Immature natural killer cell (primary cell): ENCODE measurements at regions not wholly inside any gene's neighbourhood (a gene's known extent, or its start where the extent isn't known, plus 50 kb on each side); places are given as distances from the start of the nearest gene placed in this dataset.

Experiments
- DNase-seq, 3 donors: peaks; one replicate each; pipeline ENCODE4 v3.0.0; 2022; ENCODE audit warnings: mixed read lengths in 1 of 3
- H3K27ac Mint-ChIP-seq, 6 donors: one replicate each; pipeline ENCODE4 v1.8.0; 2020; ENCODE audit warnings: mixed read lengths in 6 of 6, mild to moderate bottlenecking in 5 of 6, inconsistent platforms in 4 of 6, moderate library complexity in 3 of 6
- H3K27me3 Mint-ChIP-seq, 3 donors: one replicate each; pipeline ENCODE4 v1.8.0; 2020 to 2021; ENCODE audit warnings: low read depth in 3 of 3, mild to moderate bottlenecking in 3 of 3, mixed read lengths in 3 of 3, moderate library complexity in 3 of 3, inconsistent platforms in 1 of 3
- H3K36me3 Mint-ChIP-seq, 3 donors: one replicate each; pipeline ENCODE4 v1.8.0; 2020; ENCODE audit warnings: mixed read lengths in 3 of 3, inconsistent platforms in 2 of 3, mild to moderate bottlenecking in 2 of 3
- H3K4me1 Mint-ChIP-seq, 2 donors: one replicate each; pipeline ENCODE4 v1.8.0; 2020; ENCODE audit warnings: inconsistent platforms in 2 of 2, mild to moderate bottlenecking in 2 of 2, mixed read lengths in 2 of 2, moderate library complexity in 1 of 2
- H3K4me3 Mint-ChIP-seq, 5 donors: one replicate each; pipeline ENCODE4 v1.8.0; 2020; ENCODE audit warnings: mild to moderate bottlenecking in 5 of 5, mixed read lengths in 5 of 5, inconsistent platforms in 3 of 5, moderate library complexity in 3 of 5
- H3K9me3 Mint-ChIP-seq, 6 donors: one replicate each; pipeline ENCODE4 v1.8.0; 2020; ENCODE audit warnings: mild to moderate bottlenecking in 6 of 6, mixed read lengths in 6 of 6, inconsistent platforms in 4 of 6, moderate library complexity in 3 of 6

GRCh38 chr4:31086756-31087330 lies 366.7 kb downstream of the PCDH7 start:
- no peaks in the 10 kb centered on the region for H3K36me3 Mint-ChIP-seq
- H3K27me3 Mint-ChIP-seq, result no peaks in the 10 kb centered on the region
- DNase-seq, result no peak
- H3K4me3 Mint-ChIP-seq, result no peak overlapping the region
- no peak overlapping the region for H3K27ac Mint-ChIP-seq
- peaks cover 0 to 35% (median 9%) of the 10 kb centered on the region in 6 donors for H3K9me3 Mint-ChIP-seq
- H3K4me1 Mint-ChIP-seq, result no peaks in the 10 kb centered on the region

DNA sequence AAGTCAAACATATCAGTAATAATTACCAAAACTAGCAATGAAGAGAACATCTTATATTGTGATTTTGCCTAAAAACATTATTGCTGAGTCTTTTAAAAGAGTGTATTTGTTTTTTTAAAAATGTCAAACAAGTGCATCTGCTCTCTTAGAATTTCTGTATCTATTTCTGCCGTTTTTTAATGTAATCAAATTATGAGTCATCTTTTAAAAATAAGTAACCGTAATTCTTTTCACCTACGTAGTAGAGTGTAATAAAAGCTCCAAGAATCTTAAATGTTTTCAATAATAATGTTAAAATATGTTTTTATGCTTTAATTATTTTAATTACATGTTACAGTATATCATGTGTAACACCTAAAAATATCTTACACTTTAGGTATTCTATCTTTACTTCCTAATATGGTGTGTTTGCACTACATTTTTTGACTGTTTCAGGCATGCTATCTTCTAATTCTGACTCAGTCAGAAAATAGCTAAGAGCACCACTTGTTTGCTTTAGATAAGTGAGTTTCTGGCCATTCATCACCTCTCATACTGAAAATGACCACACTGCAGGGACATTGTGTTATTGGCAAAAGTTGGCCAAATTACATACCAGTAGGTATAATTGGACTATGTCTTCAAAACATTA lies 368.5 kb downstream of the PCDH7 start:
- Mint-ChIP-seq H3K4me3 (no peak overlapping the region), H3K4me1 (no peaks in the 10 kb centered on the region), H3K27ac (no peak overlapping the region), H3K9me3 (peaks cover 3 to 45% (median 11%) of the 10 kb centered on the region in 6 donors), H3K36me3 (no peaks in the 10 kb centered on the region), H3K27me3 (no peaks in the 10 kb centered on the region)
- DNase-seq, result no peak

GRCh38 chr4:31089815-31090214 lies 369.6 kb downstream of the PCDH7 start:
- Mint-ChIP-seq H3K4me1 (no peaks in the 10 kb centered on the region), H3K27me3 (no peaks in the 10 kb centered on the region), H3K36me3 (no peaks in the 10 kb centered on the region), H3K27ac (no peak overlapping the region), H3K4me3 (no peak overlapping the region), H3K9me3 (peaks cover 2 to 45% (median 9%) of the 10 kb centered on the region in 6 donors)
- DNase-seq, result no peak

DNA sequence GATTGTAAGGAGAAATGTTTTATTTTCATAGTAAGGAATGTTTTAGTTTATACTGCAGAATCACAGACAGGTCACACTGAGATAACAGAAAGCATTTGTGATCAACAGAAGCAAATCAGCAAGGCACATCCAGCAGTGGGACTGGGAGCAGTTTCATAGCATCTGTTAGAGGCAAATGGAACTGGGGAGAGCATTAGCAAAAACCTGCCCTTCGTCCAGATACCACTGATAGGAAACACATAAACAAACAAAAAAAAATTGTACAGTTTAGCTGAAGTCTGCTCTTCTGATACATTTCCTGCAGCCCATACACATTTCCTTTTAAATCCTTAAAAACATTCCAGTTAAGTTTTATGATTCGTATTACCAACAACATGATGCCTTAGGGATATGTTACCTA lies 374.3 kb downstream of the PCDH7 start:
- no peaks in the 10 kb centered on the region for H3K27me3 Mint-ChIP-seq

GRCh38 chr4:31097999-31098398 lies 377.8 kb downstream of the PCDH7 start:
- no peak overlapping the region for H3K4me3 Mint-ChIP-seq
- H3K9me3 Mint-ChIP-seq, result peaks cover 0 to 35% (median 7%) of the 10 kb centered on the region in 6 donors
- no peak overlapping the region for H3K27ac Mint-ChIP-seq
- H3K4me1 Mint-ChIP-seq, result no peaks in the 10 kb centered on the region
- H3K36me3 Mint-ChIP-seq, result no peaks in the 10 kb centered on the region
- H3K27me3 Mint-ChIP-seq, result no peaks in the 10 kb centered on the region
- no peak for DNase-seq

More for the DNA sequence above, 374.3 kb downstream of the PCDH7 start:
- no peak overlapping the region for H3K27ac Mint-ChIP-seq
- no peaks in the 10 kb centered on the region for H3K36me3 Mint-ChIP-seq
- H3K9me3 Mint-ChIP-seq, result peaks cover 2 to 40% (median 8%) of the 10 kb centered on the region in 6 donors
- no peaks in the 10 kb centered on the region for H3K4me1 Mint-ChIP-seq
- H3K4me3 Mint-ChIP-seq, result no peak overlapping the region
- no peak for DNase-seq

DNA sequence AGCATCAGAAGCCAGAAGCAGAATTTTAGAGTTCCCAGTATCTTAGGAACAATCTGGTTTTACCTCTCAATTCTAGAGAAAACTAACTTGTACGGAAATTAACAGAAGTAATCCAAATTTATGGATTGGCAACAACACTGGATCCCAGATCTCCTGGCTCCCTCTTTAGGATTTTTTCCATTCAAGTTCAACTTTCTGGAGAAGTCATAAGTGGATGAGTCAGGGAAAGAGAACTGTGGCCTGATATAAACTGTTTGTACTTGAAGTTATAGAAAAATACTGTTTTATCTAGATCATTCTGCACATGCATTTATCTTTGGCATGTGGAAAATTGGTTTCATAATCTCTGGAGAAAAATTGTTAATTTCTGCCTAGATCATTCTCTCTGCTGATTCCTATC lies 380.4 kb downstream of the PCDH7 start:
- no peak overlapping the region for H3K27ac Mint-ChIP-seq
- H3K4me1 Mint-ChIP-seq, result no peaks in the 10 kb centered on the region
- peaks cover 5 to 36% (median 10%) of the 10 kb centered on the region in 6 donors for H3K9me3 Mint-ChIP-seq
- no peaks in the 10 kb centered on the region for H3K27me3 Mint-ChIP-seq
- DNase-seq, result no peak
- H3K4me3 Mint-ChIP-seq, result no peak overlapping the region
- H3K36me3 Mint-ChIP-seq, result no peaks in the 10 kb centered on the region

- Mint-ChIP-seq H3K4me1 (no peaks in the 10 kb centered on the region), H3K9me3 (peaks cover 6 to 34% (median 13%) of the 10 kb centered on the region in 6 donors), H3K27ac (no peak overlapping the region), H3K4me3 (no peak overlapping the region), H3K36me3 (no peaks in the 10 kb centered on the region), H3K27me3 (no peaks in the 10 kb centered on the region)
- DNase-seq, result no peak
These were observed 383.9 kb downstream of the PCDH7 start for GRCh38 chr4:31104043-31104442.

DNA sequence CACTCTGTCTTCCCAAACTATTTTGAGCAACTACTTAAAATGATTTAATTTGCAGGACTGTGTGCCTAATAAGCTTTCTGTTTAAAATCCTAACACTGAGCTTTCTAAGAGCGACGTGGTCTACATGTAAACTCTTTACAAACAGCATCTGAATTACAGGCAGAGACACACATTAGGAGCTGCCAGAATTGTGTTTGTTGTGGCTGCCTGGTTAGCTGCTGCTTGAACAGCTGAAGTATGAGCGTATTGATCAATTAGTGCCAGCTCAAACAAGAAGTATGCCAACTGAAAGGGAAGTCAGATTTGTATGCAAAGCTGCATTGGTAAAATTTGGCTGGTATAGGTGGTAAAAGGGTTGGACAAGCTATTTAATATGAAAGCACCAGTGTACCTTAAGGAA lies 384.4 kb downstream of the PCDH7 start:
- no peaks in the 10 kb centered on the region for H3K36me3 Mint-ChIP-seq
- H3K9me3 Mint-ChIP-seq, result peaks cover 6 to 36% (median 11%) of the 10 kb centered on the region in 6 donors
- H3K27ac Mint-ChIP-seq, result no peak overlapping the region
- H3K27me3 Mint-ChIP-seq, result no peaks in the 10 kb centered on the region
- no peak for DNase-seq
- no peaks in the 10 kb centered on the region for H3K4me1 Mint-ChIP-seq
- no peak overlapping the region for H3K4me3 Mint-ChIP-seq

- H3K27ac Mint-ChIP-seq, result no peak overlapping the region
These were observed 386.2 kb downstream of the PCDH7 start for GRCh38 chr4:31106419-31106818.

DNA sequence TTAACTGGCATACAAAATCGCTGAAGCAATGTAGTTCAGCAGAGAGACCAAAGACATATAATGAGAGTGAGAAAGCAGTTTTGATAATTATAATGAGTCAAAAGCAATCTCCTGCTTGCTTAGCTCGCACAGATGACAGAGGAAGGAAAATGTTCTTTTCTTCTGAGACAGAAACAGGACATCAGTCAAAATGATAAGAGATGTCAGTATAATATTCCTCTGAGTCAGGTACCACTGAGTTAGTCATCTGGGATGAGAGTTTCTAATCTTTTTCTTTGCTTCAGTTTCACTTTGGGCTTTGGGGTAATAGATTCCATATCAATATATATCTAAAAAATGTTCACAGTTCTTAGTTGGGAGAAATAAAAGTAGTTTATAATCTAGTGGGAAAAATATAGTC lies 387.2 kb downstream of the PCDH7 start:
- H3K4me3 Mint-ChIP-seq, result no peak overlapping the region
- H3K36me3 Mint-ChIP-seq, result no peaks in the 10 kb centered on the region
- peaks cover 6 to 26% (median 10%) of the 10 kb centered on the region in 6 donors for H3K9me3 Mint-ChIP-seq
- no peaks in the 10 kb centered on the region for H3K4me1 Mint-ChIP-seq
- H3K27ac Mint-ChIP-seq, result no peak overlapping the region
- DNase-seq, result no peak
- no peaks in the 10 kb centered on the region for H3K27me3 Mint-ChIP-seq

More at GRCh38 chr4:31106419-31106818, 386.2 kb downstream of the PCDH7 start:
- Mint-ChIP-seq H3K36me3 (no peaks in the 10 kb centered on the region), H3K27me3 (no peaks in the 10 kb centered on the region), H3K4me3 (no peak overlapping the region), H3K9me3 (peaks cover 6 to 34% (median 11%) of the 10 kb centered on the region in 6 donors), H3K4me1 (no peaks in the 10 kb centered on the region)
- DNase-seq, result no peak

- no peaks in the 10 kb centered on the region for H3K27me3 Mint-ChIP-seq
- no peak overlapping the region for H3K4me3 Mint-ChIP-seq
- no peaks in the 10 kb centered on the region for H3K4me1 Mint-ChIP-seq
- peaks cover 1 to 21% (median 8%) of the 10 kb centered on the region in 6 donors for H3K9me3 Mint-ChIP-seq
- H3K36me3 Mint-ChIP-seq, result no peaks in the 10 kb centered on the region
- no peak for DNase-seq
- no peak overlapping the region for H3K27ac Mint-ChIP-seq
These were observed 388.6 kb downstream of the PCDH7 start for GRCh38 chr4:31108762-31109161.

GRCh38 chr4:31111790-31112189 lies 391.6 kb downstream of the PCDH7 start:
- Mint-ChIP-seq H3K27ac (no peak overlapping the region), H3K36me3 (no peaks in the 10 kb centered on the region), H3K9me3 (peaks cover 0 to 23% (median 5%) of the 10 kb centered on the region in 6 donors), H3K4me3 (no peak overlapping the region), H3K4me1 (no peaks in the 10 kb centered on the region), H3K27me3 (no peaks in the 10 kb centered on the region)
- no peak for DNase-seq

DNA sequence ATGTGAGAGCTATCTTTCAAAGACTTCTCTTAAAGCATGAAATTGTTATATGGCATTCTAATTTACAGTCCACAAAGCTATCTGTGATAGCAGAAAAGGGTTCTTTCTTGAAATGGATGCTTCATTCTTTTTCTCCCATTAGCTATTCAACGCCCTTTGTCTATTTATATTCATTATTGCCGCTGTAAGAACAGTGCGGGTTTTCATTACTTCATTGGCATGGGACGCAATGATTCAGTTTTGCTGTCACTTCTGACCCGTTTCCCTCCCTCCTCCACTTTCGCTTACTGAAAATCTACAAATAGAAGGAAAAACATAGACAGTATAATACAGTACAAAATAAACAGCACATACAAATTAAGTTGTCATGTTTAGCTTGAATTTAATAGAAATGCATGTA lies 394.6 kb downstream of the PCDH7 start:
- DNase-seq, result no peak
- Mint-ChIP-seq H3K27ac (no peak overlapping the region), H3K4me3 (no peak overlapping the region), H3K4me1 (no peaks in the 10 kb centered on the region), H3K27me3 (no peaks in the 10 kb centered on the region), H3K36me3 (no peaks in the 10 kb centered on the region), H3K9me3 (peaks cover 0 to 15% (median 4%) of the 10 kb centered on the region in 6 donors)

DNA sequence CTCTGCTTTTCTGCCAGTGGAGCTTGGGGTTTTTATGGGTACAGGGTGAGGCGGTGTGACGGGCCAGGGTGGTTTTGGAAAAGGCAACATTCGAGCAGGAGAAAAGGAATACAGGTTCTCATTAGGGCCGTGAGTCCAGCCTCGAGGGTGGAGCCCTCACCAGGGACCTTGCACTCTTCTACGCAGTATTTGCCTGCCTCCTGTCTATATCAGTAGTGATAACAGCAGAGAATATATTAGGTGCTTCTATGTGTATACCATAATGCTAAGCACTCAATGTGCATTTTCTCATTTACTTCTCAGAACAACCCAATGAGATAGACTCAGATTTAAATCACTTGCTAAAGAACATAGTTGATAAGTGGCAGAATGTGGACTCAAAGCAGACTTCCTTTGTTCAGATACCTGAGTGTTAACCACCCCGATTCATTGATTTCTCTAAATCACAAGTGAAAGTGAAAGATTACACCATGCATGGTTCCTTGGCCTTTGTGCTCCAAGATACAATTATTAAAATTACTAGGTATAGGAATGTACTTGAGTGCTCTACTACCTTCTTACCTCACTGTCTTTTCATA lies 403.9 kb downstream of the PCDH7 start:
- Mint-ChIP-seq H3K9me3 (peaks cover 1 to 36% (median 13%) of the 10 kb centered on the region in 6 donors), H3K27ac (no peak overlapping the region), H3K4me3 (no peak overlapping the region), H3K4me1 (no peaks in the 10 kb centered on the region), H3K36me3 (no peaks in the 10 kb centered on the region), H3K27me3 (peaks cover 0 to 2% (median 0%) of the 10 kb centered on the region in 3 donors)
- DNase-seq, result no peak
